22Rv1 (cell line): ENCODE measurements at regions not wholly inside any gene's neighbourhood (a gene's known extent, or its start where the extent isn't known, plus 50 kb on each side); places are given as distances from the start of the nearest gene placed in this dataset.

Experiments
- ZFX ChIP-seq: fragments of 450-650 bp; IDR thresholded peaks from 2 replicates; pipeline ENCODE4 v1.6.1; 2017; ENCODE audit warnings: antibody characterized with exemption, borderline replicate concordance
- TF ChIP-seq, protein P1 (sequence below): fragments of 450-650 bp; IDR thresholded peaks from 2 replicates; pipeline ENCODE4 v1.5.1; 2017; ENCODE audit warnings: mild to moderate bottlenecking

DNA sequence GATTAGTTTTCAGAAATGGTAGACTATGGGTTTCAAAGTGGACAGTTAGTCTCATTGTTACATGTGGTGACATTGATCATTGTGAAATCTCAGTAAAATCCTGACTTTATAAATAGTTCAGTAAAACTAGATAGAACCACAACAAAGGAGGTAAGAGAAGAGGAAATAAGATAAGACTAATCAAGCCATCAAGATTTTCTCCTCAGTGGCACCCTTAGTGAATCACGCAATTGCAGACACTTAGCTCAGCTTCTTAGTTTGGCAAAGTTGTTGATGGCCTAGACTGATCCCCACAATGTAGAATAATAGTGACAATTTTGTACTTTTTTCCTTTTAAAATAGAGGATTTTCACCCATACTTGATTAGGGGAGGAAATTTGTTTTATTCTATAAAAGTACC is 426.7 kb upstream of the ITGA1 start:
- TF ChIP-seq, protein P1, sequence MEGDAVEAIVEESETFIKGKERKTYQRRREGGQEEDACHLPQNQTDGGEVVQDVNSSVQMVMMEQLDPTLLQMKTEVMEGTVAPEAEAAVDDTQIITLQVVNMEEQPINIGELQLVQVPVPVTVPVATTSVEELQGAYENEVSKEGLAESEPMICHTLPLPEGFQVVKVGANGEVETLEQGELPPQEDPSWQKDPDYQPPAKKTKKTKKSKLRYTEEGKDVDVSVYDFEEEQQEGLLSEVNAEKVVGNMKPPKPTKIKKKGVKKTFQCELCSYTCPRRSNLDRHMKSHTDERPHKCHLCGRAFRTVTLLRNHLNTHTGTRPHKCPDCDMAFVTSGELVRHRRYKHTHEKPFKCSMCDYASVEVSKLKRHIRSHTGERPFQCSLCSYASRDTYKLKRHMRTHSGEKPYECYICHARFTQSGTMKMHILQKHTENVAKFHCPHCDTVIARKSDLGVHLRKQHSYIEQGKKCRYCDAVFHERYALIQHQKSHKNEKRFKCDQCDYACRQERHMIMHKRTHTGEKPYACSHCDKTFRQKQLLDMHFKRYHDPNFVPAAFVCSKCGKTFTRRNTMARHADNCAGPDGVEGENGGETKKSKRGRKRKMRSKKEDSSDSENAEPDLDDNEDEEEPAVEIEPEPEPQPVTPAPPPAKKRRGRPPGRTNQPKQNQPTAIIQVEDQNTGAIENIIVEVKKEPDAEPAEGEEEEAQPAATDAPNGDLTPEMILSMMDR, result no peak
- TF ChIP-seq ZFX, result no peak
